ENCODE measurements at regions not wholly inside any gene's neighbourhood (a gene's known extent, or its start where the extent isn't known, plus 50 kb on each side); places are given as distances from the start of the nearest gene placed in this dataset.

- no peak for TF ChIP-seq CTCF (IDR thresholded peaks at IDR 0.05)
- TF ChIP-seq POLR2A (IDR thresholded peaks at IDR 0.05): no peak
These were observed 765.8 kb upstream of the ROBO1 start for GRCh38 chr3:80533553-80533952.
